Stimulated activated CD4-positive, alpha-beta T cell treated with anti-CD3 and anti-CD28 coated beads, Interleukin-15, amount 100 ng/mL, for 1 hour (primary cell): ENCODE measurements at regions not wholly inside any gene's neighbourhood (a gene's known extent, or its start where the extent isn't known, plus 50 kb on each side); places are given as distances from the start of the nearest gene placed in this dataset.

Source experiments
- DNase-seq, 2 donors: peaks; one replicate each; pipeline ENCODE4 v3.0.0-alpha.2; 2020; ENCODE audit warnings: low read depth in 1 of 2, low spot score in 1 of 2

- DNase-seq: no peak
These were observed 155.0 kb upstream of the DAB2 start for GRCh38 chr5:39579750-39580149.

GRCh38 chr5:39578887-39579497 is 154.2 kb upstream of the DAB2 start:
- DNase-seq: no peak

GRCh38 chr5:39577529-39577928 is 152.7 kb upstream of the DAB2 start:
- DNase-seq: no peak

- DNase-seq: no peak
These were observed 145.7 kb upstream of the DAB2 start for GRCh38 chr5:39570403-39571027.

GRCh38 chr5:39569857-39570256 is 145.1 kb upstream of the DAB2 start:
- DNase-seq: no peak

- no peak for DNase-seq
These were observed 142.1 kb upstream of the DAB2 start for GRCh38 chr5:39566891-39567290.

- no peak for DNase-seq
These were observed 141.2 kb upstream of the DAB2 start for GRCh38 chr5:39566029-39566428.

GRCh38 chr5:39561421-39561820 is 136.6 kb upstream of the DAB2 start:
- DNase-seq: no peak

- DNase-seq: no peak
These were observed 135.9 kb upstream of the DAB2 start for GRCh38 chr5:39560726-39561125.

GRCh38 chr5:39559923-39560322 is 135.1 kb upstream of the DAB2 start:
- DNase-seq: no peak

- no peak for DNase-seq
These were observed 133.8 kb upstream of the DAB2 start for GRCh38 chr5:39558541-39558940.

GRCh38 chr5:39555788-39556187 is 131.0 kb upstream of the DAB2 start:
- no peak for DNase-seq

GRCh38 chr5:39547553-39548154 is 122.9 kb upstream of the DAB2 start:
- DNase-seq: no peak

- no peak for DNase-seq
These were observed 120.2 kb upstream of the DAB2 start for GRCh38 chr5:39544941-39545340.

- DNase-seq: no peak
These were observed 118.6 kb upstream of the DAB2 start for GRCh38 chr5:39543335-39543734.

- DNase-seq: no peak
These were observed 117.9 kb upstream of the DAB2 start for GRCh38 chr5:39542511-39543285.

GRCh38 chr5:39541920-39542319 is 117.1 kb upstream of the DAB2 start:
- no peak for DNase-seq

GRCh38 chr5:39539470-39539869 is 114.7 kb upstream of the DAB2 start:
- no peak for DNase-seq

GRCh38 chr5:39534690-39535089 is 109.9 kb upstream of the DAB2 start:
- DNase-seq: no peak

- DNase-seq: no peak
These were observed 109.0 kb upstream of the DAB2 start for GRCh38 chr5:39533749-39534148.

GRCh38 chr5:39532511-39532910 is 107.7 kb upstream of the DAB2 start:
- DNase-seq: no peak

GRCh38 chr5:39531306-39531705 is 106.5 kb upstream of the DAB2 start:
- DNase-seq: no peak
